GM23338 (cell line): ENCODE measurements at regions not wholly inside any gene's neighbourhood (a gene's known extent, or its start where the extent isn't known, plus 50 kb on each side); places are given as distances from the start of the nearest gene placed in this dataset.
A peak's percentile ranks its signal among the peaks of the same experiment; 100 is the strongest.
"Not testable (repeated sequence)": the region's sequence is repeated elsewhere in the genome, so short reads cannot be mapped to it uniquely, and the experiment has no call there.

Experiments used
- ATAC-seq: fragments of 200-7000 bp; cut with Tn5 transposase; 3 replicates; pipeline ENCODE4 v1.9.1; 2020
- DNase-seq: peaks from one replicate; pipeline ENCODE4 v3.0.0-alpha.2; 2015; ENCODE audit warnings: low spot score
- H2AFZ ChIP-seq: fragments of 200-600 bp; sonication (generic); 2 replicates; pipeline ENCODE4 v1.8.0; 2016; ENCODE audit warnings: antibody characterized with exemption, mild to moderate bottlenecking, moderate library complexity
- H3F3A ChIP-seq: fragments of 200-600 bp; sonication (generic); replicated peaks from 2 replicates; pipeline ENCODE4 v1.8.0; 2017; ENCODE audit warnings: antibody characterized with exemption, mixed run types, low read depth
- H3K27ac ChIP-seq: fragments of 200-600 bp; sonication (generic); 2 replicates; pipeline ENCODE4 v1.6.1; 2016; ENCODE audit warnings: low read depth
- H3K27me3 ChIP-seq: fragments of 200-600 bp; sonication (generic); 2 replicates; pipeline ENCODE4 v1.8.0; 2016; ENCODE audit warnings: mild to moderate bottlenecking, mixed run types, moderate library complexity; ENCODE audit not compliant: insufficient read depth
- H3K36me3 ChIP-seq: fragments of 200-600 bp; sonication (generic); 2 replicates; pipeline ENCODE4 v1.8.0; 2016; ENCODE audit warnings: mild to moderate bottlenecking; ENCODE audit not compliant: insufficient read depth
- H3K4me1 ChIP-seq: fragments of 200-600 bp; sonication (generic); 2 replicates; pipeline ENCODE4 v1.8.0; 2016; ENCODE audit warnings: mild to moderate bottlenecking, moderate library complexity; ENCODE audit not compliant: insufficient read depth
- H3K4me2 ChIP-seq: fragments of 200-600 bp; sonication (generic); 2 replicates; pipeline ENCODE4 v1.7.1; 2017; ENCODE audit warnings: mixed run types
- H3K4me3 ChIP-seq: fragments of 200-600 bp; sonication (generic); 2 replicates; pipeline ENCODE4 v1.6.1; 2016; ENCODE audit warnings: mixed run types
- H3K79me2 ChIP-seq: fragments of 200-600 bp; sonication (generic); replicated peaks from 2 replicates; pipeline ENCODE4 v1.8.0; 2017; ENCODE audit warnings: mild to moderate bottlenecking; ENCODE audit not compliant: insufficient read depth
- H3K9me2 ChIP-seq: fragments of 200-600 bp; sonication (generic); 2 replicates; pipeline ENCODE4 v1.8.0; 2017; ENCODE audit not compliant: insufficient read depth
- H4K20me1 ChIP-seq: fragments of 200-600 bp; sonication (generic); replicated peaks from 2 replicates; pipeline ENCODE4 v1.8.0; 2017; ENCODE audit warnings: mild to moderate bottlenecking; ENCODE audit not compliant: insufficient read depth
- H3K27ac Mint-ChIP-seq: 2 replicates; pipeline ENCODE4 v1.8.0; 2020; ENCODE audit warnings: inconsistent platforms, mild to moderate bottlenecking, moderate library complexity, mixed read lengths
- H3K27me3 Mint-ChIP-seq: 3 replicates; pipeline ENCODE4 v1.8.0; 2022; ENCODE audit warnings: low read depth, mild to moderate bottlenecking, moderate library complexity, mixed read lengths, inconsistent platforms; ENCODE audit not compliant: insufficient read depth, poor library complexity
- H3K36me3 Mint-ChIP-seq: 3 replicates; pipeline ENCODE4 v1.8.0; 2021; ENCODE audit warnings: low read depth, mild to moderate bottlenecking, inconsistent platforms, moderate library complexity, mixed read lengths
- H3K4me1 Mint-ChIP-seq: 3 replicates; pipeline ENCODE4 v1.8.0; 2020; ENCODE audit warnings: mild to moderate bottlenecking, inconsistent platforms, mixed read lengths
- H3K4me3 Mint-ChIP-seq: 3 replicates; pipeline ENCODE4 v1.8.0; 2021; ENCODE audit warnings: moderate library complexity, mild to moderate bottlenecking, inconsistent platforms, mixed read lengths
- H3K9me3 Mint-ChIP-seq: 3 replicates; pipeline ENCODE4 v1.8.0; 2020; ENCODE audit warnings: moderate library complexity, mild to moderate bottlenecking, inconsistent platforms, mixed read lengths
- CREB1 ChIP-seq: fragments of 250-450 bp; sonication (Bioruptor Pico); IDR thresholded peaks from 2 replicates; pipeline ENCODE4 v1.5.0; 2020; ENCODE audit warnings: low read depth, mild to moderate bottlenecking, moderate library complexity
- EZH2 ChIP-seq: fragments of 200-600 bp; sonication (generic); IDR thresholded peaks from one replicate; pipeline ENCODE4 v1.8.0; 2017; ENCODE audit warnings: antibody characterized with exemption, mild to moderate bottlenecking, low read depth; ENCODE audit not compliant: unreplicated experiment
- EZH2phosphoT487 ChIP-seq: fragments of 200-600 bp; sonication (generic); IDR thresholded peaks from one replicate; pipeline ENCODE4 v1.8.1; 2018; ENCODE audit warnings: antibody characterized with exemption; ENCODE audit not compliant: unreplicated experiment
- NANOG ChIP-seq: IDR thresholded peaks from 2 replicates; pipeline ENCODE4 v1.6.1; 2016; ENCODE audit warnings: antibody characterized with exemption, borderline replicate concordance
- POLR2AphosphoS5 ChIP-seq: IDR thresholded peaks from 2 replicates; pipeline ENCODE4 v1.6.1; 2016; ENCODE audit warnings: antibody characterized with exemption, low read depth
- TF ChIP-seq, protein P1 (sequence below): IDR thresholded peaks from 2 replicates; pipeline ENCODE4 v1.6.1; 2016; ENCODE audit warnings: antibody characterized with exemption
- TF ChIP-seq, protein P2 (sequence below), 2 experiments: fragments of 200-600 bp in 1 of 2; sonication (generic) in 1 of 2; conservative IDR thresholded peaks; 2 replicates each; pipeline versions ENCODE4 v1.5.1 to v1.6.1; 2016 to 2017; ENCODE audit warnings: antibody characterized with exemption in 2 of 2, low read depth in 2 of 2, mild to moderate bottlenecking in 2 of 2, moderate library complexity in 1 of 2
- TF ChIP-seq, protein P3 (sequence below): fragments of 250-450 bp; sonication (Bioruptor Pico); IDR thresholded peaks from 2 replicates; pipeline ENCODE4 v1.5.0; 2020; ENCODE audit warnings: mild to moderate bottlenecking, moderate library complexity

DNA sequence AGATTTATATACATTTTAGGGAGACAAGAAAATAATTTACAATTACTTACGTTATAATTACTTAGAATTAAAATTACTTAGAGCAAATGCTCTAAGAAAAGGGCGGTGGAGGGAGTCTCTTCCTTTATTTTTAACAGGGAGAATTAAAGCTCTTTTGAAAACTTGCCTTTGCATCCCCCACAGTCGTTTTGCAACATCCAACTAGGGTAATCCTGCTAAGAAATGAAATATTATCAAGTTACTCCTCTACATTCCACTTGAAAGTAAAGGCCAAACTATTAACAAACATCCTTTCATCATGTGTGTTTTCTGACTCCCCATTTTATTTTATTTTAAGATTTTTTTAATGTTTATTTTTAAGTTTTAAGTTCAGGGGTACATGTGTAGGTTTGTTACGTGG, 1358.5 kb downstream of the NCAM2 start (continued):
- no peak for TF ChIP-seq EZH2phosphoT487

DNA sequence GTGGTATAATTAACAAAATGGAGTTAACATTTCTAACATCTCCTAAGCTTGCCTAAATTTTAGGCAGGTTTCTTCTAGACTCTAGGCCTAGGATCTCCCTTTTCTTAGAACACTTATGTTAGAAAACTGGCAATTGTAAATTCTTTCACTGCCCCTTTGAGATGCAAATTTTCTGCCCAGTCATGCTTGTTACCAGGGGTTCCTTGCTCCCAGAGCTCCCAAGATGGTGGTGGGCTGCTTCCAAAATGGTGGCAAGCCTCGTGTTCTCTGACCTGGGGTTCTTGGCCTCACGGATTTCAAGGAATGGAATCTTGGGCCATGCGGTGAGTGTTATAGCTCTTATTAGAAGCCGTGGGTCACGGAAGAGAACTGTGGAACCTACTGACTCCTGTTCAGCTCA, 1361.4 kb downstream of the NCAM2 start:
- H3K27ac Mint-ChIP-seq, result peak overlapping the region; percentile 78; the same call in 1 of the 2 replicates
- not testable (repeated sequence) for H3K4me3 ChIP-seq, ATAC-seq, H3K27ac ChIP-seq, H3K27me3 Mint-ChIP-seq, H3K4me3 Mint-ChIP-seq, H3K4me2 ChIP-seq, DNase-seq, H3K9me2 ChIP-seq, H3K4me1 Mint-ChIP-seq, H4K20me1 ChIP-seq, H3K79me2 ChIP-seq, H3K27me3 ChIP-seq, H2AFZ ChIP-seq, H3K4me1 ChIP-seq, H3F3A ChIP-seq, H3K36me3 ChIP-seq
- peaks cover 24% of the 10 kb centered on the region; the same call in 2 of the 3 replicates for H3K36me3 Mint-ChIP-seq
- H3K9me3 Mint-ChIP-seq, result peaks cover 27% of the 10 kb centered on the region

DNA sequence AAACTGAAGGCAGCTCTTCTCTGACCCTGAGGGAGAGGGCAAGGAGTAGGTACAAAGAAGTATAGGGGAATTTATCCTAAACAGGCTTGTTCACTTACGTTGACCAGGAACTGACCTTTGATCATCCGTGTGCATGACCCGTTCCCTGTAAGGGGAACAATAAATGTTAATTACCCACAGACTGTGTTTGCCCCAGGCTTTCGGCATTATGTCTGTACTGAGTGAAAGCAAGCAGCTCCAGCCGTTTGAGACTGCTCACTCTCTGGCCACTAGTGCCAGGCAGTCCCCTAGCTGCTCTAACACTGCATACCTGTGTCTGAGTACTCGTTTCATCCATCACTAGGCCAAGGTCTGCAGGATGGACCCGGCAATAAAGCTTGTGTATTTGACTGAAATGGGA, 1365.3 kb downstream of the NCAM2 start:
- Mint-ChIP-seq H3K9me3 (peaks cover 24% of the 10 kb centered on the region; the same call in 2 of the 3 replicates), H3K36me3 (peaks cover 19% of the 10 kb centered on the region; the same call in 2 of the 3 replicates), H3K27ac (no peak overlapping the region), H3K27me3 (peaks cover 1% of the 10 kb centered on the region), H3K4me3 (no peak overlapping the region), H3K4me1 (no peaks in the 10 kb centered on the region; the same call in 2 of the 3 replicates)
- Histone ChIP-seq H3K4me1 (no peaks in the 10 kb centered on the region), H3F3A (no peaks in the 10 kb centered on the region), H3K27ac (no peak overlapping the region), H2AFZ (no peak overlapping the region), H3K27me3 (no peaks in the 10 kb centered on the region), H3K4me3 (no peak overlapping the region), H3K9me2 (no peaks in the 10 kb centered on the region), H3K4me2 (no peak overlapping the region), H3K36me3 (no peaks in the 10 kb centered on the region), H3K79me2 (no peaks in the 10 kb centered on the region), H4K20me1 (no peaks in the 10 kb centered on the region)
- TF ChIP-seq, protein P1, sequence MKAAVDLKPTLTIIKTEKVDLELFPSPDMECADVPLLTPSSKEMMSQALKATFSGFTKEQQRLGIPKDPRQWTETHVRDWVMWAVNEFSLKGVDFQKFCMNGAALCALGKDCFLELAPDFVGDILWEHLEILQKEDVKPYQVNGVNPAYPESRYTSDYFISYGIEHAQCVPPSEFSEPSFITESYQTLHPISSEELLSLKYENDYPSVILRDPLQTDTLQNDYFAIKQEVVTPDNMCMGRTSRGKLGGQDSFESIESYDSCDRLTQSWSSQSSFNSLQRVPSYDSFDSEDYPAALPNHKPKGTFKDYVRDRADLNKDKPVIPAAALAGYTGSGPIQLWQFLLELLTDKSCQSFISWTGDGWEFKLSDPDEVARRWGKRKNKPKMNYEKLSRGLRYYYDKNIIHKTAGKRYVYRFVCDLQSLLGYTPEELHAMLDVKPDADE, result no peak
- TF ChIP-seq, protein P2, sequence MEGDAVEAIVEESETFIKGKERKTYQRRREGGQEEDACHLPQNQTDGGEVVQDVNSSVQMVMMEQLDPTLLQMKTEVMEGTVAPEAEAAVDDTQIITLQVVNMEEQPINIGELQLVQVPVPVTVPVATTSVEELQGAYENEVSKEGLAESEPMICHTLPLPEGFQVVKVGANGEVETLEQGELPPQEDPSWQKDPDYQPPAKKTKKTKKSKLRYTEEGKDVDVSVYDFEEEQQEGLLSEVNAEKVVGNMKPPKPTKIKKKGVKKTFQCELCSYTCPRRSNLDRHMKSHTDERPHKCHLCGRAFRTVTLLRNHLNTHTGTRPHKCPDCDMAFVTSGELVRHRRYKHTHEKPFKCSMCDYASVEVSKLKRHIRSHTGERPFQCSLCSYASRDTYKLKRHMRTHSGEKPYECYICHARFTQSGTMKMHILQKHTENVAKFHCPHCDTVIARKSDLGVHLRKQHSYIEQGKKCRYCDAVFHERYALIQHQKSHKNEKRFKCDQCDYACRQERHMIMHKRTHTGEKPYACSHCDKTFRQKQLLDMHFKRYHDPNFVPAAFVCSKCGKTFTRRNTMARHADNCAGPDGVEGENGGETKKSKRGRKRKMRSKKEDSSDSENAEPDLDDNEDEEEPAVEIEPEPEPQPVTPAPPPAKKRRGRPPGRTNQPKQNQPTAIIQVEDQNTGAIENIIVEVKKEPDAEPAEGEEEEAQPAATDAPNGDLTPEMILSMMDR (conservative IDR thresholded peaks at IDR 0.05; ENCODE audit: low read depth in 2 of 2), result no peak
- no peak for TF ChIP-seq POLR2AphosphoS5
- TF ChIP-seq, protein P3, sequence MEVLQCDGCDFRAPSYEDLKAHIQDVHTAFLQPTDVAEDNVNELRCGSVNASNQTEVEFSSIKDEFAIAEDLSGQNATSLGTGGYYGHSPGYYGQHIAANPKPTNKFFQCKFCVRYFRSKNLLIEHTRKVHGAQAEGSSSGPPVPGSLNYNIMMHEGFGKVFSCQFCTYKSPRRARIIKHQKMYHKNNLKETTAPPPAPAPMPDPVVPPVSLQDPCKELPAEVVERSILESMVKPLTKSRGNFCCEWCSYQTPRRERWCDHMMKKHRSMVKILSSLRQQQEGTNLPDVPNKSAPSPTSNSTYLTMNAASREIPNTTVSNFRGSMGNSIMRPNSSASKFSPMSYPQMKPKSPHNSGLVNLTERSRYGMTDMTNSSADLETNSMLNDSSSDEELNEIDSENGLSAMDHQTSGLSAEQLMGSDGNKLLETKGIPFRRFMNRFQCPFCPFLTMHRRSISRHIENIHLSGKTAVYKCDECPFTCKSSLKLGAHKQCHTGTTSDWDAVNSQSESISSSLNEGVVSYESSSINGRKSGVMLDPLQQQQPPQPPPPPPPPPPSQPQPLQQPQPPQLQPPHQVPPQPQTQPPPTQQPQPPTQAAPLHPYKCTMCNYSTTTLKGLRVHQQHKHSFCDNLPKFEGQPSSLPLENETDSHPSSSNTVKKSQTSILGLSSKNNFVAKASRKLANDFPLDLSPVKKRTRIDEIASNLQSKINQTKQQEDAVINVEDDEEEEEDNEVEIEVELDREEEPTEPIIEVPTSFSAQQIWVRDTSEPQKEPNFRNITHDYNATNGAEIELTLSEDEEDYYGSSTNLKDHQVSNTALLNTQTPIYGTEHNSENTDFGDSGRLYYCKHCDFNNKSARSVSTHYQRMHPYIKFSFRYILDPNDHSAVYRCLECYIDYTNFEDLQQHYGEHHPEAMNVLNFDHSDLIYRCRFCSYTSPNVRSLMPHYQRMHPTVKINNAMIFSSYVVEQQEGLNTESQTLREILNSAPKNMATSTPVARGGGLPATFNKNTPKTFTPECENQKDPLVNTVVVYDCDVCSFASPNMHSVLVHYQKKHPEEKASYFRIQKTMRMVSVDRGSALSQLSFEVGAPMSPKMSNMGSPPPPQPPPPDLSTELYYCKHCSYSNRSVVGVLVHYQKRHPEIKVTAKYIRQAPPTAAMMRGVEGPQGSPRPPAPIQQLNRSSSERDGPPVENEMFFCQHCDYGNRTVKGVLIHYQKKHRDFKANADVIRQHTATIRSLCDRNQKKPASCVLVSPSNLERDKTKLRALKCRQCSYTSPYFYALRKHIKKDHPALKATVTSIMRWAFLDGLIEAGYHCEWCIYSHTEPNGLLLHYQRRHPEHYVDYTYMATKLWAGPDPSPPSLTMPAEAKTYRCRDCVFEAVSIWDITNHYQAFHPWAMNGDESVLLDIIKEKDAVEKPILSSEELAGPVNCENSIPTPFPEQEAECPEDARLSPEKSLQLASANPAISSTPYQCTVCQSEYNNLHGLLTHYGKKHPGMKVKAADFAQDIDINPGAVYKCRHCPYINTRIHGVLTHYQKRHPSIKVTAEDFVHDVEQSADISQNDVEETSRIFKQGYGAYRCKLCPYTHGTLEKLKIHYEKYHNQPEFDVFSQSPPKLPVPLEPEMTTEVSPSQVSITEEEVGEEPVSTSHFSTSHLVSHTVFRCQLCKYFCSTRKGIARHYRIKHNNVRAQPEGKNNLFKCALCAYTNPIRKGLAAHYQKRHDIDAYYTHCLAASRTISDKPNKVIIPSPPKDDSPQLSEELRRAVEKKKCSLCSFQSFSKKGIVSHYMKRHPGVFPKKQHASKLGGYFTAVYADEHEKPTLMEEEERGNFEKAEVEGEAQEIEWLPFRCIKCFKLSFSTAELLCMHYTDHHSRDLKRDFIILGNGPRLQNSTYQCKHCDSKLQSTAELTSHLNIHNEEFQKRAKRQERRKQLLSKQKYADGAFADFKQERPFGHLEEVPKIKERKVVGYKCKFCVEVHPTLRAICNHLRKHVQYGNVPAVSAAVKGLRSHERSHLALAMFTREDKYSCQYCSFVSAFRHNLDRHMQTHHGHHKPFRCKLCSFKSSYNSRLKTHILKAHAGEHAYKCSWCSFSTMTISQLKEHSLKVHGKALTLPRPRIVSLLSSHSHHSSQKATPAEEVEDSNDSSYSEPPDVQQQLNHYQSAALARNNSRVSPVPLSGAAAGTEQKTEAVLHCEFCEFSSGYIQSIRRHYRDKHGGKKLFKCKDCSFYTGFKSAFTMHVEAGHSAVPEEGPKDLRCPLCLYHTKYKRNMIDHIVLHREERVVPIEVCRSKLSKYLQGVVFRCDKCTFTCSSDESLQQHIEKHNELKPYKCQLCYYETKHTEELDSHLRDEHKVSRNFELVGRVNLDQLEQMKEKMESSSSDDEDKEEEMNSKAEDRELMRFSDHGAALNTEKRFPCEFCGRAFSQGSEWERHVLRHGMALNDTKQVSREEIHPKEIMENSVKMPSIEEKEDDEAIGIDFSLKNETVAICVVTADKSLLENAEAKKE (CRISPR knock-in tag), result no peak
- no peak for TF ChIP-seq CREB1 (CRISPR knock-in tag)
- TF ChIP-seq EZH2, result no peak
- TF ChIP-seq NANOG, result no peak
- DNase-seq, result no peak
- ATAC-seq, result no peak
